ENCODE measurements at regions not wholly inside any gene's neighbourhood (a gene's known extent, or its start where the extent isn't known, plus 50 kb on each side); places are given as distances from the start of the nearest gene placed in this dataset.

- in situ Hi-C loops (cut with HindIII; ENCODE audit: low sequenced_read_pairs), result no loop called here
- TF ChIP-seq CTCF (IDR thresholded peaks at IDR 0.05; ENCODE audit: low read depth, low read length, missing control alignments), result no peak
Measured at GRCh38 chr2:3131636-3132326, 245.8 kb downstream of the EIPR1 start.

GRCh38 chr2:3130889-3131635 is 246.6 kb downstream of the EIPR1 start:
- no peak for DNase-seq (ENCODE audit: low read depth)
- H3K4me3 ChIP-seq (ENCODE audit: low read depth, low read length), result no peak overlapping the region
- no peak for TF ChIP-seq CTCF (IDR thresholded peaks at IDR 0.05; ENCODE audit: low read depth, low read length, missing control alignments)
- in situ Hi-C loops (cut with HindIII; ENCODE audit: low sequenced_read_pairs), result no loop called here

More at GRCh38 chr2:3131636-3132326, 245.8 kb downstream of the EIPR1 start:
- H3K4me3 ChIP-seq (ENCODE audit: low read depth, low read length), result no peak overlapping the region
- DNase-seq (ENCODE audit: low read depth), result no peak

GRCh38 chr2:3130444-3130843 is 247.2 kb downstream of the EIPR1 start:
- TF ChIP-seq CTCF (IDR thresholded peaks at IDR 0.05; ENCODE audit: low read depth, low read length, missing control alignments), result no peak
- H3K4me3 ChIP-seq (ENCODE audit: low read depth, low read length), result no peak overlapping the region
- DNase-seq (ENCODE audit: low read depth), result no peak
- in situ Hi-C loops (cut with HindIII; ENCODE audit: low sequenced_read_pairs), result no loop called here

- H3K4me3 ChIP-seq (ENCODE audit: low read depth, low read length), result no peak overlapping the region
- TF ChIP-seq CTCF (IDR thresholded peaks at IDR 0.05; ENCODE audit: low read depth, low read length, missing control alignments), result no peak
- DNase-seq (ENCODE audit: low read depth), result no peak
- in situ Hi-C loops (cut with HindIII; ENCODE audit: low sequenced_read_pairs), result no loop called here
Measured at GRCh38 chr2:3129867-3130266, 247.8 kb downstream of the EIPR1 start.

GRCh38 chr2:3128786-3129185 is 248.8 kb downstream of the EIPR1 start:
- DNase-seq (ENCODE audit: low read depth), result no peak
- H3K4me3 ChIP-seq (ENCODE audit: low read depth, low read length), result no peak overlapping the region
- no peak for TF ChIP-seq CTCF (IDR thresholded peaks at IDR 0.05; ENCODE audit: low read depth, low read length, missing control alignments)
- in situ Hi-C loops (cut with HindIII; ENCODE audit: low sequenced_read_pairs), result no loop called here

GRCh38 chr2:3127710-3128109 is 249.9 kb downstream of the EIPR1 start:
- no peak for TF ChIP-seq CTCF (IDR thresholded peaks at IDR 0.05; ENCODE audit: low read depth, low read length, missing control alignments)
- in situ Hi-C loops (cut with HindIII; ENCODE audit: low sequenced_read_pairs), result no loop called here
- no peak for DNase-seq (ENCODE audit: low read depth)
- no peak overlapping the region for H3K4me3 ChIP-seq (ENCODE audit: low read depth, low read length)

Measured in astrocyte of the cerebellum (primary cell).